RWPE1 (cell line): ENCODE measurements at regions not wholly inside any gene's neighbourhood (a gene's known extent, or its start where the extent isn't known, plus 50 kb on each side); places are given as distances from the start of the nearest gene placed in this dataset.
"Not testable (repeated sequence)": the region's sequence is repeated elsewhere in the genome, so short reads cannot be mapped to it uniquely, and the experiment has no call there.

ENCODE experiments used
- CTCF ChIA-PET: fragments of 350-600 bp; sonication (Branson Sonifier 250); formaldehyde crosslinking; extraction: SDS; loops from one replicate; lab custom pipeline; 2021; lab: Yijun Ruan, JAX
- POLR2A ChIA-PET: fragments of 400-600 bp; formaldehyde crosslinking; extraction: SDS; loops from one replicate; lab custom pipeline; 2020; ENCODE audit warnings: antibody characterized with exemption; ENCODE audit not compliant: low non-redundant PET; lab: Yijun Ruan, JAX
- DNase-seq: peaks from one replicate; pipeline ENCODE4 v3.0.0; 2012; ENCODE audit warnings: low spot score
- H3K27ac ChIP-seq: fragments of 450-650 bp; 2 replicates; pipeline ENCODE4 v1.5.1; 2017
- CTCF ChIP-seq: fragments of 450-650 bp; conservative IDR thresholded peaks from 2 replicates; pipeline ENCODE4 v1.5.1; 2017; ENCODE audit warnings: low read depth, mild to moderate bottlenecking

GRCh38 chr3:110933821-110934426 lies 137.7 kb upstream of the NECTIN3 start:
- no peak for TF ChIP-seq CTCF
- CTCF ChIA-PET: no interaction called here
- DNase-seq: no peak
- no peak overlapping the region for H3K27ac ChIP-seq
- POLR2A ChIA-PET: no interaction called here

GRCh38 chr3:110938629-110939028 lies 133.0 kb upstream of the NECTIN3 start:
- ChIA-PET CTCF (no interaction called here), POLR2A (no interaction called here)
- no peak for TF ChIP-seq CTCF
- H3K27ac ChIP-seq: no peak overlapping the region
- no peak for DNase-seq

GRCh38 chr3:110940055-110940454 lies 131.6 kb upstream of the NECTIN3 start:
- no peak for DNase-seq
- no peak overlapping the region for H3K27ac ChIP-seq
- no peak for TF ChIP-seq CTCF
- ChIA-PET POLR2A (no interaction called here), CTCF (no interaction called here)

- DNase-seq: no peak
- H3K27ac ChIP-seq: no peak overlapping the region
- ChIA-PET POLR2A (no interaction called here), CTCF (no interaction called here)
- TF ChIP-seq CTCF: no peak
Measured at GRCh38 chr3:110944782-110945181, 126.8 kb upstream of the NECTIN3 start.

- TF ChIP-seq CTCF: no peak
- DNase-seq: no peak
- CTCF ChIA-PET: no interaction called here
- POLR2A ChIA-PET: no interaction called here
- no peak overlapping the region for H3K27ac ChIP-seq
Measured at GRCh38 chr3:110946810-110947209, 124.8 kb upstream of the NECTIN3 start.

- H3K27ac ChIP-seq, DNase-seq, POLR2A ChIA-PET, CTCF ChIA-PET: not testable (repeated sequence)
Measured at GRCh38 chr3:110949194-110949593, 122.4 kb upstream of the NECTIN3 start.

- no peak for TF ChIP-seq CTCF
- DNase-seq: no peak
- H3K27ac ChIP-seq: no peak overlapping the region
- ChIA-PET POLR2A (no interaction called here), CTCF (no interaction called here)
Measured at GRCh38 chr3:110955301-110955880, 116.2 kb upstream of the NECTIN3 start.
